SKM-1 (cell line): ENCODE measurements at regions not wholly inside any gene's neighbourhood (a gene's known extent, or its start where the extent isn't known, plus 50 kb on each side); places are given as distances from the start of the nearest gene placed in this dataset.

ENCODE experiments used
- DNase-seq: peaks from one replicate; lab custom pipeline; 2025; ENCODE audit not compliant: unreplicated experiment; lab: John Stamatoyannopoulos, UW

- no peak for DNase-seq
Observed at GRCh38 chr10:7478727-7479457, 68.1 kb upstream of the SFMBT2 start.

- no peak for DNase-seq
Observed at GRCh38 chr10:7477538-7478334, 66.9 kb upstream of the SFMBT2 start.

GRCh38 chr10:7475939-7476338 lies 65.1 kb upstream of the SFMBT2 start:
- no peak for DNase-seq

GRCh38 chr10:7475046-7475911 lies 64.4 kb upstream of the SFMBT2 start:
- no peak for DNase-seq

- DNase-seq, result no peak
Observed at GRCh38 chr10:7474388-7474787, 63.6 kb upstream of the SFMBT2 start.

GRCh38 chr10:7473474-7473873 lies 62.6 kb upstream of the SFMBT2 start:
- DNase-seq, result no peak

DNA sequence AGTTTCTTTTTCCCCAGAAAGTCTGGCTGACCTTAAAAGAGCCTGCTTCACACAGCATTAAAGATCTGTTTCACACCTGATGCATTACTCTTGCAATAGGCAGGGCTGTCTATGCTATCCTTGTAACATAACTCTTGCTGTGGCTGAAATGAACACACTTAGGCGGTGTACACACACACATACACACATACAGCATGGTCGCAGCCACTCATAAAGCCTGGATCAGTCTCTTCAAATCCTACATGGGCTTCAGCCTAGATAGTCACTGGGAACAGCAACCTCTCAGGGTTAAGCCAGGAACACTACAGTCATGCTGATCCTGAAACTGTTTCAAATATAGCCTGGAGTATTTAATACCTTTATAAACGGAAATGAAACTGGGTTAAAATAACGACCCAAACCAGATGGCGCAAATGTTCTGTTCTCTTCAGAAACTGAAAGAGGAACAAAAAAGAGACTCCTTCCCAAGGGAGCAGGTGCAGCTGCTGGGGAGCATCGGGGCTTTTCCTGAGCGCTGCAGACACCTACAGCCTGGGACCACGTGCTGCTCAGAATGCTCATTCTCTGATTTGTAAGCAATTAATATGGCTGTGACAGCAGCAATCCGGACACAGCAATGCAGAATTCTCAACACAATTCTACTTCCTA lies 61.0 kb upstream of the SFMBT2 start:
- no peak for DNase-seq

DNA sequence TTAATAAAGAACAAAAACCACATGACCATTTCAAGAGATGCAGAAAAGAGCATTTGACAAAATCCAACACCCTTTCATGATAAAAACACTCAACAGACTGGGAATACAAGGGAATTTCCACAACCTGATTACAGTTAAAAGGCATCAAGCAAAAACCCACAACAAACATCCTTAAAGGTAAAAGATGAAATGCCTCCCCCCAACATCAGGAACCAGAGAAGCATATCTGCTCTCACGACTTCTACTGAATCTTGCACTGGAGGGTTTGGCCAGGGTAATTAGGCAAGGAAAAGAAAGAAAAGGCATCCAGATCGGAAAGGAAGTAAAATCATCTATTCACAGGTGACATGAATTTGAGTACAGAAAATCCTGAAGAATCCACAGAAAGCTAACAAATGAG lies 59.5 kb upstream of the SFMBT2 start:
- no peak for DNase-seq

GRCh38 chr10:7467031-7467667 lies 56.3 kb upstream of the SFMBT2 start:
- DNase-seq, result no peak

GRCh38 chr10:7464691-7465090 lies 53.9 kb upstream of the SFMBT2 start:
- no peak for DNase-seq
